Esophagus squamous epithelium (tissue), 5 donors: ENCODE measurements at regions not wholly inside any gene's neighbourhood (a gene's known extent, or its start where the extent isn't known, plus 50 kb on each side); places are given as distances from the start of the nearest gene placed in this dataset.

ENCODE experiments used
- DNase-seq: peaks from one replicate; lab custom pipeline; 2025; lab: John Stamatoyannopoulos, UW
- H3K27ac ChIP-seq, 4 donors: fragments of 200-600 bp; sonication (generic); one replicate each; pipeline ENCODE4 v1.5.1; 2016 to 2019; ENCODE audit warnings: mild to moderate bottlenecking in 1 of 4
- H3K27me3 ChIP-seq, 4 donors: fragments of 200-600 bp; sonication (generic); 1 replicate in 3 of 4; 2 replicates in 1 of 4; pipeline versions ENCODE4 v1.5.1 to v1.6.0; 2017 to 2021; ENCODE audit warnings: antibody characterized with exemption in 1 of 4
- H3K36me3 ChIP-seq, 3 donors: fragments of 200-600 bp; sonication (generic); one replicate each; pipeline ENCODE4 v1.5.1; 2016 to 2019
- H3K4me1 ChIP-seq, 3 donors: fragments of 200-600 bp; sonication (generic); one replicate each; pipeline ENCODE4 v1.5.1; 2017 to 2019
- H3K4me3 ChIP-seq, 4 donors: fragments of 200-600 bp; sonication (generic); 1 replicate in 3 of 4; 2 replicates in 1 of 4; pipeline ENCODE4 v1.5.1; 2016 to 2019; ENCODE audit warnings: mild to moderate bottlenecking in 2 of 4, moderate library complexity in 1 of 4
- H3K9me3 ChIP-seq, 3 donors: fragments of 200-600 bp; sonication (generic); one replicate each; pipeline ENCODE4 v1.5.1; 2016 to 2019
- CTCF ChIP-seq, 6 experiments: fragments of 450-650 bp in 4 of 6; fragments of 200-600 bp in 2 of 6; sonication (generic) in 2 of 6; IDR thresholded peaks; one replicate each; pipeline ENCODE4 v1.5.1; 2016 to 2019; ENCODE audit warnings: antibody characterized with exemption in 6 of 6, mild to moderate bottlenecking in 4 of 6, moderate library complexity in 4 of 6
- POLR2A ChIP-seq, 4 donors: fragments of 450-650 bp; IDR thresholded peaks; one replicate each; pipeline ENCODE4 v1.6.1; 2017; ENCODE audit warnings: antibody characterized with exemption in 4 of 4, mild to moderate bottlenecking in 4 of 4, moderate library complexity in 3 of 4
- WGBS, 2 donors: methylation state at CpG; one replicate each; pipeline ENCODE4 v1.1.5; 2018; 5-methylcytosine and 5-hydroxymethylcytosine counted together
- intact Hi-C: fragments of 100-400 bp; cut with DNase I; formaldehyde crosslinking; loops from one replicate; pipeline ENCODE4 v1.15.0; 2022
- donor health status: DM: yes; HTN: yes; CAD: no.

GRCh38 chr3:20916951-20917606, 731.1 kb upstream of the SGO1 start:
- intact Hi-C loops, result no loop called here
- TF ChIP-seq POLR2A (IDR thresholded peaks at IDR 0.05), result no peak
- no peak for TF ChIP-seq CTCF (IDR thresholded peaks at IDR 0.05)
- WGBS, 2 donors, result 65 to 75% methylated on average over 6 of the region's 6 CpGs

GRCh38 chr3:20914310-20914709, 728.3 kb upstream of the SGO1 start:
- Histone ChIP-seq H3K27me3 (no peaks in the 10 kb centered on the region), H3K27ac (no peak overlapping the region), H3K36me3 (no peaks in the 10 kb centered on the region), H3K4me1 (no peaks in the 10 kb centered on the region), H3K4me3 (no peak overlapping the region), H3K9me3 (peaks cover 0 to 15% (median 0%) of the 10 kb centered on the region in 3 donors)
- DNase-seq, result no peak
- WGBS, 2 donors, result 54 to 79% methylated on average over 2 of the region's 2 CpGs
- no peak for TF ChIP-seq POLR2A (IDR thresholded peaks at IDR 0.05)
- TF ChIP-seq CTCF (IDR thresholded peaks at IDR 0.05), result no peak
- intact Hi-C loops, result no loop called here

More at GRCh38 chr3:20916951-20917606, 731.1 kb upstream of the SGO1 start:
- Histone ChIP-seq H3K9me3 (peaks cover 0 to 19% (median 0%) of the 10 kb centered on the region in 3 donors), H3K27ac (no peak overlapping the region), H3K4me1 (no peaks in the 10 kb centered on the region), H3K27me3 (no peaks in the 10 kb centered on the region), H3K4me3 (no peak overlapping the region), H3K36me3 (no peaks in the 10 kb centered on the region)
- no peak for DNase-seq

GRCh38 chr3:20912406-20912805, 726.4 kb upstream of the SGO1 start:
- intact Hi-C loops, result no loop called here
- Histone ChIP-seq H3K36me3 (no peaks in the 10 kb centered on the region), H3K4me3 (no peak overlapping the region), H3K27ac (no peak overlapping the region), H3K9me3 (peaks cover 0 to 5% (median 0%) of the 10 kb centered on the region in 3 donors), H3K27me3 (no peaks in the 10 kb centered on the region), H3K4me1 (no peaks in the 10 kb centered on the region)
- DNase-seq, result no peak
- 62 to 74% methylated on average over 2 of the region's 2 CpGs for WGBS, 2 donors
- TF ChIP-seq POLR2A (IDR thresholded peaks at IDR 0.05) (no peak), CTCF (IDR thresholded peaks at IDR 0.05) (no peak)

- no peak overlapping the region for H3K4me3 ChIP-seq
- H3K4me1 ChIP-seq, result no peaks in the 10 kb centered on the region
- 39 to 53% methylated on average over 3 of the region's 3 CpGs for WGBS, 2 donors
- no peaks in the 10 kb centered on the region for H3K36me3 ChIP-seq
- no peak for DNase-seq
- no peak overlapping the region for H3K27ac ChIP-seq
- intact Hi-C loops, result no loop called here
- no peak for TF ChIP-seq CTCF (IDR thresholded peaks at IDR 0.05)
- TF ChIP-seq POLR2A (IDR thresholded peaks at IDR 0.05), result no peak
- no peaks in the 10 kb centered on the region for H3K9me3 ChIP-seq
- H3K27me3 ChIP-seq, result no peaks in the 10 kb centered on the region
Measured at GRCh38 chr3:20909511-20909910, 723.5 kb upstream of the SGO1 start.

GRCh38 chr3:20905210-20905805, 719.3 kb upstream of the SGO1 start:
- no peaks in the 10 kb centered on the region for H3K27me3 ChIP-seq
- DNase-seq, result no peak
- WGBS, 2 donors, result 62 to 70% methylated on average over 8 of the region's 8 CpGs
- H3K4me1 ChIP-seq, result no peaks in the 10 kb centered on the region
- TF ChIP-seq CTCF (IDR thresholded peaks at IDR 0.05) (no peak), POLR2A (IDR thresholded peaks at IDR 0.05) (no peak)
- no peak overlapping the region for H3K27ac ChIP-seq
- no peaks in the 10 kb centered on the region for H3K9me3 ChIP-seq
- H3K4me3 ChIP-seq, result no peak overlapping the region
- H3K36me3 ChIP-seq, result no peaks in the 10 kb centered on the region
- intact Hi-C loops, result no loop called here
